ENCODE measurements at regions not wholly inside any gene's neighbourhood (a gene's known extent, or its start where the extent isn't known, plus 50 kb on each side); places are given as distances from the start of the nearest gene placed in this dataset.

GRCh38 chr21:18191139-18191538 lies 53.5 kb upstream of the CHODL start:
- no peak for DNase-seq

DNA sequence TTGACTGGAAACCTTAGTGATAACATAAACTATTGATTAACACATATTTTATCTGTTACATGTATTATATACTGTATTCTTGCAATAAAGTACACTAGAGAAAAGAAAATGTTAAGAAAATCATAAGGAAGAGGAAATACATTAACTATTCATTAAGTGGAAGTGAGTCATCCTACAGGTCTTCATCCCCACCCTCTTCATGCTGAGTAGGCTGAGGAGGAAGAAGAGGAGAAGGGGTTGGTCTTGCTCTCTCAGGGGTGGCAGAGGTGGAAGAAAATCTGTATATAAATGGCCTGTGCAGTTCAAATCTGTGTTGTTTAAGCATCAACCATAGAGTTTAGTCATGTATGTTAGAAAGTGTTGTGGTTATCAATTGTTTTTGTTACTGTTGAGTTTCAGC lies 66.1 kb upstream of the CHODL start:
- DNase-seq = no peak

DNA sequence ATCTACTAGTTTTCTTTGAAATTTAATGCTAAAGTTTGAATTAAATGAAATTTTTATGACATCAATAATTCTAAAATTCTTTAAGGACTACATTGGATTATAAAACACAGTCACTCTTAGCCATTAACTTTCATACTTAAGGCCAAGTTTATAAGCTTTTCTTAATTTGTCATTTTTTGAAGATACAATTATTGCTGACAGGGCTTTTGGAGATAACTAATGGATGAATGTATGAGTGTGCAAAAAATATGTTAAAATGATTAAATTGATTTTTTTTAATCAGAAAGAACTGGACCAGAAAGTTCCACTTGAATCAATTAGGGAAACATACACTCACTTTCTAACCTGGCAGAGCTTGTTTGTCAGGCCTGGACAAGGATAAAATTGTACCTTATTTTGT lies 70.3 kb upstream of the CHODL start:
- DNase-seq = no peak

- no peak for DNase-seq
Measured at GRCh38 chr21:18170829-18171228, 73.8 kb upstream of the CHODL start.

- no peak for DNase-seq
Measured at GRCh38 chr21:18170221-18170620, 74.4 kb upstream of the CHODL start.

DNA sequence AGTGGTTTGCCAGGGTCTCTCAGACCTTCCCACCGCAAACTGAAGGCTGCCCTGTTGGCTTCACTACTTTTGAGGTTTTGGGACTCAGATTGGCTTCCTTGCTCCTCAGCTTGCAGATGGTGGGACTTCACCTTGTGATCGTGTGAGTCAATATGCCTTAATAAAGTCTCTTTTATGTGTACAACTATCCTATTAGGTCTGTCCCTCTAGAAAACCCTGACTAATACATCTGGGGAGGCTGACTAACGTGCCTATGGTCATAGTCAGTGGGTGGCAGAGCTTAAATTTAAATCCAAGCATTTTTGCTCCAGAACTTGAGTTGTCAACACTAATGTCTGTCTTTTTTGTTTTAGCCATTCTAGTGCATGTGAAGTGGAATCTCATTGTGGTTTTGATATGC lies 76.5 kb upstream of the CHODL start:
- no peak for DNase-seq

GRCh38 chr21:18164933-18165332 lies 79.7 kb upstream of the CHODL start:
- no peak for DNase-seq

GRCh38 chr21:18164483-18164882 lies 80.2 kb upstream of the CHODL start:
- DNase-seq = no peak

DNA sequence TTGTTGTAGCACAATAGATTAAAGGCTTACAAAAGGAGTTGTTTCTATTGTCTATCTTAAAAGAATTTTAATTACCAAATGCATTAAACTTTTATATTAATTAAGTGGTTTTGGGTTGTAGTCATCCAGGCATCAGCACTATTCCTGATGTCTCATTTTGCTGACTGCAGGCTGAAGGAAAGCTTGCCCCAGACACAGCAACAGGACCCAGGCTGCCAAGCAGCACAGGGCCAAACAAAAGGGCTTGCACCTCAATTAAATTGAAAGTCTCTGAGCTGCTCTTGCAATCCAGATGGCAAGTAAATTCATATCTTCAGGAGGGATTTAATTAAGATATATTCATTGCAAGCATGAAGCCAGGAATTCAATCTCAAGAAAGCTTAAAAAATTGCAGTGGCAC lies 80.7 kb upstream of the CHODL start:
- no peak for DNase-seq

- DNase-seq = no peak
Measured at GRCh38 chr21:18161841-18162240, 82.8 kb upstream of the CHODL start.

DNA sequence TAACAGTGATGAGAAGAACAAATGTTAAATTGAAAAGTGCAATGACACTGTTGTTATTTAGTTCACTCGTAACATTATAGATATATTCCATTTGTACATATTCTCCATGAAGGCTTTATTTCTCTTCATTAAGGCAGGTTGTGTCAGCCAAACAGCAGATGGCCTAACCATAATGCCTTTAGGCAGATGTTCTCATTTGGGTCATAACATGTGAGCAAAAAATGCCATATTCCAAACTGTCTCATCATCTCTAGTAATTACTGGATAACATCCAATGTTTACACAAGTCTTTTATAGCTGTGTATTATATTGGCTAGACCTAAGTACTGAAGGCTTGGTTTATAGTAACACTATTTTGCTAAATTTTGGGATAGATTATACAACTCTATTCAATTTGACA lies 87.2 kb upstream of the CHODL start:
- DNase-seq = no peak

- DNase-seq = no peak
Measured at GRCh38 chr21:18155508-18156193, 89.0 kb upstream of the CHODL start.

DNA sequence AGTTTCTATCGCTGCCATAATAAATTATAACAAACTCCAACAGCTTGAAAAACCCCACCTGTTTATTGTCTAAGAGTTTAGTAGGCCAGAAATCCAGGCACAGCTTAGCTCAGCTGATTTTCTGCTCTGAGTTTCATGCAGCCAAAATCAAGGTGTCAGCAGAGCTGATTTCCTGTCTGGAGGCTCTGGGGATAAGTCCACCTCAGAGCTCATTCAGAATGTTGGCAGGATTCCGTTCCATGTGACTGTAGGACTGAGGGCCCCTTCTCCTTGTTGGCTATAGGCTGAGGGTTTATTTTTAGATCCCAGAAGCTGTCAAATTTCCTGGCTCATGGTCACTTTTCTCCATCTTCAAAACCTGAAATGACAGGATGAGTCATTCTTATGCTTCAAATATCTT lies 91.6 kb upstream of the CHODL start:
- no peak for DNase-seq

DNA sequence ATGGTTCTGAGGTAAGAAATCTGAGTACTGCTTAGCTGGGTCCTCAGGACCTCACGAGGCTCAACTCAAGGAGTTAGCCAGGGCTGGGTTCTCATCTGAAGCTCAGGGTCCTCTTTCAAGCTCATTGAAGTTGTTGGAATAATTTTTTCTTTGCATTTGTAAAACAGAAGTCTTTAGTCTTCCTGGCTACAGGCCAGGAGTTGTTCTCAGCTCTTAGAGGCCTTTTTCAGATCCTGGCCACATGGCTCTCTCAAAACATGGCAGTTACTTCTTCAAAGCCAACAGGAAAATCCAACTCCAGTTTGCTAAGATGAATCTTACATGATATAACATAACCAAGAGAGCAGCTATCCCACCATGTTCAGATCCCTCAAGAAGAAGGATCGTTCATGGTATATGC lies 92.3 kb upstream of the CHODL start:
- no peak for DNase-seq

DNA sequence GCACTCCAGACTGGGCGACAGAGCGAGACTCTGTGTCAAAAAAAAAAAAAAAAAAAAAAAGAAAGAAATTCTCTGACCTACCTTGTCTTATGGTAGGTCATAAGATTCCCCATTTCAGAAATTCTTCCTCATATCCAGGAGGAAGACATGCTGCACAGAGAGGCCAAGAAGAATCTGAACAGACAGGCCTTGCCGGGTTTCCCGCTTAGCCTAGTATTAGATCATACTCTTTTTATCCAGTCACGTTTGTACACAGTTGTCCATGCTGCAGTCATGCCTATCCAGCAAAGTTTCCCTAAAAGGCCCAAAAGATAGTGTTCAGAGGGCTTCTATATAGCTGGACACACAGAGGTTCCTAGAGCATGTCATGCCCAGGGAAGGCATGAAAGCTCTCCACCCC lies 93.6 kb upstream of the CHODL start:
- DNase-seq = no peak

GRCh38 chr21:18148401-18148800 lies 96.2 kb upstream of the CHODL start:
- DNase-seq = no peak

GRCh38 chr21:18147678-18148077 lies 97.0 kb upstream of the CHODL start:
- DNase-seq = no peak

GRCh38 chr21:18146820-18147219 lies 97.8 kb upstream of the CHODL start:
- no peak for DNase-seq

DNA sequence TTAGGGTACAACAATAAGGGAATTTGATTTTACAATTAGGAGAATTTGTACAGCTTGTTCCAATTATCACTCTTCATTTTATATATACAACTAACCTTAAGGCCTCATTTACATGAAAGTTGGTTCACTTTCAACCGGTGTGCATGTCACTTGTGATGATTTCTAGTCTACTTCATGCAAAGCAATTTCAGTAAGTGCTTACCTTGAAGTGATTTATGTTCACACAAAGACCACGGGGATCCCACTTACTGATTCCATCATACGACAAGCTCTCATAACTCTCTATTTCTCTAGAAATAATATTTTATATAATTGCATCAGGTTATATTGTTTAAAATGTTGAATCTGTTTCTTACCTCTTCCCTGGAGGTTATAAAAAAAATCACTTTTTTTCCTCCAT lies 100.3 kb upstream of the CHODL start:
- DNase-seq = no peak

- DNase-seq = no peak
Measured at GRCh38 chr21:18142655-18143054, 102.0 kb upstream of the CHODL start.

DNA sequence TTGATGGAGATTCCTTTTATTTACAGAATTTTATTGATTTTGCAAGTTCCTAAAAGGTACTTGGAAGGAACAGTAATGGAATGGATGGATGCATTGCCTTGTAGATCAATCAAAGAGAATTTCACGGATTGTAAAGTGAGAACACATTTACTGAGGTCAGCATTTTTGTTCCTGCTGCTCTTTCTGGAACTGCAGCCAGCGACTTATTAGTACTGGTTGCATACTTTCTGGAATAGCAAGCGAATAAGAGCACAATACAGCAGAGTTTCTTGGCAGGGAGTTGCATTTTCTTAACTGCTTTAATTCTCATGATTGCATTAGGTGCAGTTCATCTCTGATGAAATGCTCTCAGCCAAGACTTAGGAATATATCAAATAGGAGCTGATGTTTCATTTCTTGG lies 106.1 kb upstream of the CHODL start:
- no peak for DNase-seq

DNA sequence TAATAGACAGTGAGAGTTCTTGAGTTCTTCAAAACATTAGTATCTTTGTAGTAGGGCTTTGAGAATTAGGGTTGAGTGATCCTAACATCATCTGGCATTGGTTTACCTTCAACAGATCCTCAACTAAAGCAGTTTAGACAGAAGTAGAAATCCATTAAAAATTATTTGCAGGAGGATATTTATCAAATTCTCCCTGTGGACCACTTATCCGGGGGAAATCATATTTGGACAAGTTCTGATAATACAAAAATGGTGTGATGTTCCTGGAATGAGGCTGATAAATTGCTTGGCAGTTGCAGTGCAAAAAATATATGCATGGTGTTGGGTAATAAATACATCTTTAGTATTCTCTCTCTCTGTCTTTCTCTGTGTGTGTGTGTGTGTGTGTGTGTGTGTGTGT lies 115.1 kb upstream of the CHODL start:
- DNase-seq = no peak

GRCh38 chr21:18118566-18118965 lies 126.1 kb upstream of the CHODL start:
- no peak for DNase-seq

DNA sequence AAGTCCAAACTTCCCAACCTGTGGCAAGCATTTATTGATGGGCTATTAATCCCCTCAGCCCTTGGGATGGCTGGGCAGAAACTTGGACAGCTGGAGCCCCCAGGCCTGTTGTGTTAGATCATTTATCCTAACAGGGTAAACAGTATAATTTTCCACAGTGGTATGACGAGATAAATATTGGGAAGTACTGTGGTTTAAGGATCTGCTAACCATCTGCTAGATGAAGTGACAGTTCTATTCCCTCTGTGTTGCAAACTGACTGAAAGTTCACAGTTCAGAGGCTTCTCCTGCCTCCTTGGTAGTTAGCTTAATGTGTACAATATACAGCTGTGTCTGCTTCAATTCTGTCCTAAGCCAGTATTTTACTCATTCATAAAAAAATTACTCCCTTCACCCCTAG lies 127.5 kb upstream of the CHODL start:
- no peak for DNase-seq

GRCh38 chr21:18114810-18115209 lies 129.8 kb upstream of the CHODL start:
- no peak for DNase-seq

DNA sequence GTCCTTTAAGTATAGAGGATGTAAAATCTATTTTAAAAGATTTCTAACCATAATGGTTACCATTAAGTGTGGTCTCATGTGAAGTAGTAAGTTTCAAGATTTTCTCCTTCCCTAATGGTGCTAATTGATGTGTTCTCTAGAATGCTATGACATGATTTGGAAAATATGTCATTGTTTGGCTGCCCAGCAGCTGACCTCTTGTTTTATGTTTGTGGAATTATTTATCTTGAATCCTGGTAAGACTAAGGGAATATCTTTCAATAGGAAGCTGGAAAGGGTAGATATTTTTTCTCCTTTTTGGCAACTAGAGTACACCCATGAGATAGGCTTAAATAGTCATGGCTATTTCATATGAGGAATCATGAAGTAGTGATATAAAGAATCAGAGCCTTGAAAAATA lies 139.8 kb upstream of the CHODL start:
- no peak for DNase-seq

Measured in suppressor macrophage treated with lipopolysaccharide for 4 hours (primary cell).